GM03348 (cell line): ENCODE measurements at regions not wholly inside any gene's neighbourhood (a gene's known extent, or its start where the extent isn't known, plus 50 kb on each side); places are given as distances from the start of the nearest gene placed in this dataset.
A peak's percentile ranks its signal among the peaks of the same experiment; 100 is the strongest.

ENCODE experiments used
- DNase-seq: peaks from one replicate; pipeline ENCODE4 v3.0.0; 2012; ENCODE audit warnings: low spot score

DNA sequence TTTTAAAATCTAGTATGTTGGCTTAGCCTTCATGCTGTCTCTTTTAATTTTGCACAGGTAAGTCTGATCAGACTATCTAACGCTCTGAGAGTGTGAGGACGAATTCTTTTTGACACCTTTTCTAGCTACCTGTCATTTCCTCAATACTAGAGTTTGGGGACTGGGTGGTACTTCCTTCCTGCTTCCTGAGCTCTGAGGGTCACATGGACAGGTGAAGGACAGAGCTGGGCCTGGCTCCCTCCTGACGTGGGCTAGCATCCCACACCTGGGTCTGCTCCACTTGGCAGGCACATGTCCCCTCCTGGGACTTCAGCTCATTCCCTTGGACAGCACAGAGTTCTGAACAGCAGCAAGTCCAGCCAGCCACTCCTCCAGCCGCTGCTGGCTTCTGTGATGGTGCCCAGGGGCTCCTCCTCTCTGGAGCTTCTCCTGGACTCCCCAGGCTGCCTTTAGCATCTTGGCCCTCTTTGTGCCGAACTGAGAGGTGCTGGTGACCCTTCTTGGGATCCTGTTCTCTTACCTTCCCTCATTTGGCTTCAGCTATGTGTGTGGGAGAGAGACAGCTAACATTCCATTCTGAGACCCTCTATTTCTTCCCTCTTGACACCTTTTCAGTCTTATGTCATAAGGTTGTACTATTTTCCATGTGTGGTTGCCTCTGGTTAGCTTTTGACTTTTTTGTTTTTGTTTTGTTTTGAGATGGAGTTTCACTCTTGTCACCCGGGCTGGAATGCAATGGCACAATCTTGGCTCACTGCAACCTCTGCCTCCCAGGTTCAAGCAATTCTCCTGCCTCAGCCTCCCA lies 106.9 kb downstream of the B3GNT2 start:
- no peak for DNase-seq

DNA sequence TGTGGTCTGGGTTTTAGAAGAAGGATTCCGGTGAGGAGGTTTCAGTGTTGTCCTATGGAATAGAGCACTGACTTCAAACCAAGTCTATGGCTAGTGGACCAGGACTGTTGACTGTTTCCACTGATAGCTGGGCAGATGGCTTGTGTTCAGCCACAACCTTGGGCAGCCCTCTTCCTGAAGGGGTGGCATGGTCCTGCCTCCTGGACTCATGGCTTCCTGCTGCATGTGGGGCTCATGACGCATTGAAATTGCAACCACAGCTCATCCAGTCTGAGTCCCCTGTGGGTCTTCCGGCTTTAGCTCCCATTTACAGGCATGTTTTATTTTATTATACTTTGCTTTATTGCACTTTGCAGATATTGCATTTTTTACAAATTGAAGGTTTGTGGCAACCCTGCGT lies 105.0 kb downstream of the B3GNT2 start:
- DNase-seq, result no peak

DNA sequence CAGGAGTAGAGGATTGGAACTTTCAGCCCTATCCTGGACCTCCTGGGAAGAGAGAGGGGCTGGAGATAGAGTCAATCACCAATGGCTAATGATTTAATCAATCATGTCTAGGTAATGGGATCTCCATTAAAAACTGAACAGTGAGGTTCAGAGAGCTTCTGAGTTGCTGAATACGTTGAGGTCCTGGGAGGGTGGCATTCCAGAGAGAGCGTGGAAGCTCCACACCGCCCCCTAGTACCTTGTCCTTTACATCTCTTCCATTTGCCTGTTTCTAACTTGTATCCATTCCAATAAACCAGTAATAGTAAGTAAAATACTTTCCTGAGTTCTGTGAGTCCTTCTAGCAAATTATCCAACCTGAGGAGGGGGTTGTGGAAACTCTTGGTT lies 101.7 kb downstream of the B3GNT2 start:
- no peak for DNase-seq

DNA sequence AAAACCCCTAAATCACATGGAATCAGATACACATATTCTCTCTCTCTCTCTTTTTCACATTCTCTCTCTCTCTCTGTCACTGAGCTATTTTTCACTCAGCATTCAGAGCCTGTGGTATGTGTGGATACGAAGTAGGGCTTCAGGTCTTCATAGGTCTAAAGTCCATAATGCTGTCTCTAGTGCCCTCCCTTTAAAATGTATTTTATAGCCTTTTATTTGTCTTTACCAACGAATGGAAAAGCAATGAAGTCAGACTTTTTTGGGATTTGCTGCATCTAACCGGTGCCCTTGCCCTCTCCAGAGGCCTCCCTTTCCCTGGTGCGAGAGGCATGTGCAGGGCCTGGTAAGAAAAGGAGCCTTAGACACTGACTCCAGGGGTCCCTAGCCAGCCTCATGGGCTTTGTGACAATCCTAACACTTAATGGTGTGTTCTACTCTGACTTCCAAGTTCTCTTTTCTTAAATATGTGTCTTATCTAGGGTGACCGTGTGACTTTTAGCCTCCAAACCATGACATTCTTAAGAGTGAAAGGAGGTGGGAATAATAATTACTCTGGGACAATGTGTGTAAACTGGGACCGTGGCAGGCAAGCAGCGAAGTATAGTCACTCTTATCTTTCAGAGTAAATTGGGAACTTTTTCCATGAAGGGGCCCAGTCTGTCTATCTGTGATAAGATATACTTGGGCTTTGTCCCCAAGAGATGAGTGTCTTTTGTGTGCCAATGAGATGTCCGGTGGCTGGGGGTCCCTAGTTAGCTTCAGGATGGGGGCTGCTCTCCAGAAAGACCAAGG lies 101.1 kb downstream of the B3GNT2 start:
- no peak for DNase-seq

DNA sequence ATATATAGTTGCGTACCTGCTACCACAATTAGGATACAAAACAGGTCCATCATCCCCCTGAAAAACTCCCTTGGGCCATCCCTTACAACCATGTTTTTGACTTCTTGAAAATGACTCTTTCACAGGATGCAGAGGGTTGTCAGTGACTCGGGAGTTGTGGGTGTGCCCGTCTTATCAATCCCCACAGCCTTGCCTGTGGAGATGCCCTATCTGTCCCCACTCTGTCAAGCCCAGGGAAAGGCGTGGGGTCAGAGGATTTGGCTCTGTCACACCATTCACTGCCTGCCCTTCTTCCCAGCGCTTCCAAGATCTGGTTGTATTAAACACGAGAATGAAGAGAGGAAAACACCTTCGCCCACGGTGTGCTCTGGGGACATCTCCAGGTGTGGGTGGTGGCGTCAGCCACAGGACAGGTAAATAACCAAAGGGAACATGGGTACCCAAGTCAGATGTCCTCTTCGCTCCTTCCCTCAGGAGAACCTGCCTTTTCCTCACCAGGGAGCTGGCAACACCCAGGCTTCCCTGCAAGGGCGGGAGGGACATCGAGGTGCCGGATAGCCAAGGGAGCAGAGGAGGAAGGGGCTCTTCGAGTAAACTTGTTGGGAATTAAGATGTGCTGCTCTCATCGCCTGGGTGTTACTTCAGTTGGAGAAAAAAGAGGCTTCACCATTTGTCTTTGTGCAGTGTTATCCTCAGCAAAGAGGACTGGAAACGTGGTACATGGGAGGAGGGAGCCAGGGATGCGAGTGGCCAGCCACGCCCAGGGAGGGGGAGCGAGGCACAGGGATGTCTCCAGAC lies 100.3 kb downstream of the B3GNT2 start:
- no peak for DNase-seq

DNA sequence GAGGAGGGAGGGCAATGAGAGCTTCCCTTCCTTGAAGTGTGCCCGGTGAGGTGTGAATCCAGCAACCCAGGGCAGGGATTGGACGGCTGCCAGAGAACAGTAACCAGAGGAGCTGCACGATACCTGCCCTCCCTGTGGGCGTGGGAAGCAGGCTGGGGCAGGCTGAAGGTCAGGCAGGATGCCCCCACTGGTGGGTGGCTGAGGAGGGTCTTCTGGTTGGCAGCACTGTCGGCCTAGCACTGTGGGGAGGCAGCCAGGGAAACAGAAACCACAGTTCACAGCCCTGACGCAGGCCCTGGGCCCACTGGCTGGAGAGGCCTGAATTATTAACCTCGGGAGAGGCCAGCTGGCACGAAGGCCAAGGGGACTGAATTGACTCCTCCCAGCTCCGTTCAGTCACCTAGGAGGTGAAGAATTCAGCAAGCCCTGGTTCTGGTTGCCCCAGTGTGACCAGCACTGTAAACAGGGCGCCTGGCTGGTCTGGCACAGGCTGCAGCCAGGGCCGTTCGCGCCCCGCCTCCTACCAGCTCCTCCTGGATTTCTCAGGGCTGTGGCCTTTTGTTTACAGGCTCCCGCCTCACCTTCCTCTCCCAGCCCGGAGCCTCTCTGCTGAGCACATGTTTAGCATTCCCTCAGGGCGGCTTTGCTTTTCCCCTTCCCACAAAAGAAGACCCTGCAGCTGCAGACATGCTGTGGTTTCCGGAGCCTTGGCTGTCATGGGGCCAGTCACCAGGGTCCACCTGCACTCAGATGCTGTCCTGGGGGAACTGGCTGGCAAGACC lies 97.8 kb downstream of the B3GNT2 start:
- DNase-seq, result peak; percentile 31

DNA sequence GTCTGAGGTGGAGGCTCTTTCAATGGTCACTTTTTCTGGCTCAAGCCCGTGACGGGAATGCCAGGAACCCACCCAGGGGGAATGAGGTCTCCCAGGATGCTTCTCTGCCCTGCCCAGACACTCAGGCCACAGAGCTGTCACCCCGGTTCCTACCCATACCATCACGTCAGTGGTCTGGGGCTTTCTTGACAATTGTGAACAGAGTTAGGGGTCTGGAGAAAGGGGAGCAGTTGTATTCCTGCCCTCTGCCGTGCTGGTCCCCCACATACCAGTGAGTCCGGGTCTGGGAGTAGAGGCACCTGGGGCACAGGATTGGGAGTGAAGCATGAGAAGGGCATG lies 97.2 kb downstream of the B3GNT2 start:
- no peak for DNase-seq

DNA sequence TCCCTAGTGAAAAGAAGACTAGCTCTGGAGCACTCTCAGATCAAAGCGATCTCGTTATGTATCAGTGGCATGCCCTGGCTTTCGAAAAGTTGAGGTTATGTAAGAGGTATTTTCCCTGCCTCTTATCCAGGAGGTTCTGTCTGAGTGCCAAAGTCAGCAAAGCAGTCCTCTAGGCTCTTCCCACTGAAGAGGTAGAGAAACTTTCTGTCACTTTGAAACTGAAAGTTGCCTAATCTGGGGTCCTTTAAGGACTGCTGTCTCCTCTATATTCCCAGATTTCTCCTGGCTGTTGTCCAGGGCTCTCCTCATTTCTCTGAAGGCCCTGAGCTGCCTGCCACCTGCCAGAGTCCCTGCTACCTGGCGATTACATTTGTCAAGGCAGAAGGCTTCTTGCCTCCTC lies 96.3 kb downstream of the B3GNT2 start:
- DNase-seq, result no peak

DNA sequence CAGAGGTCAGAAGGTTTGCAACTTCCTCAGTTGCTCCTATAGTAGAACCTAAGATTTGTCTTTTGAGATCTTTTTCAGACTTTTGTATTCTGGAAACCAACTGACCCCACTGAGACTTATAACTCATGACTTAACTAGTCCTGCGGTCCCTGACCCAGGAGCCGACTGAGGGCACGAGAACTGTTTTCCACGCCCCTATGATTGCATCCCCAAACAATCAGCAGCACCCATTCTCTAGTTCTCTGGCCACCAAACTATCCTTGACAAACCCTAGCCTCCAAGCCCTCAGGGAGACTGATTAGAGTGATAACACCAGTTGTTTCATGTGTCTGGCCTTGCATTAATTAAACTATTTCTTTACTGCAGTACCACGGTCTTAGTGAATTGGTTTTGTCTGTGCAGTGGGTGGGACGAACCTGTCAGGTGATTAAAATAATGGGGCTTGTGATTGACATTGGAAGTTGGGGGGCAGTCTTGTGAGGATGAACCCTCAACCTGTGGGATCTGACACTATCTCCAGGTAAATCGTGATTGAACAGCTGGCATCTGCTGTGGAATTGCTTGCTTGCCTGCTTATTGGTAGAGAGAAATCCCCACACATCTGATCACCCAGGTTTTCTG lies 95.7 kb downstream of the B3GNT2 start:
- DNase-seq, result no peak

DNA sequence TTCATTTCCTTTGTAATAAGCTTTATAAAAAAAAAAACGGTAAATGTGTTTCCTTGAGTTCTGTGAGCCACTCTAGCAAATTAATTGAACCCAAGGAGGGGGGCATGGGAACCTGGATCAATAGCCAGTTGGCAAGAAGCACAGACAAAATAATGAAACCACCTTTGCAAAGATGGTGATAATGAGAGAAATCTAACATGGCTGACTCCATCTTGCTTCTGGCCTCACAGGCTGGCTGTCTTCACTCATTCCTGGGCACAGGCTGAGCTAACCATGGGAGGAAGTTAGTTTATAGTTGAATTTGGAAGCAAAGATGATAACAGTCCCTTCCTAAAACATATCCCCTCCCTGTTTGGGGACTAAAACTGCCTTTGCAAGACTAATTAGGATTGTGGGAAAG lies 95.1 kb downstream of the B3GNT2 start:
- DNase-seq, result no peak

DNA sequence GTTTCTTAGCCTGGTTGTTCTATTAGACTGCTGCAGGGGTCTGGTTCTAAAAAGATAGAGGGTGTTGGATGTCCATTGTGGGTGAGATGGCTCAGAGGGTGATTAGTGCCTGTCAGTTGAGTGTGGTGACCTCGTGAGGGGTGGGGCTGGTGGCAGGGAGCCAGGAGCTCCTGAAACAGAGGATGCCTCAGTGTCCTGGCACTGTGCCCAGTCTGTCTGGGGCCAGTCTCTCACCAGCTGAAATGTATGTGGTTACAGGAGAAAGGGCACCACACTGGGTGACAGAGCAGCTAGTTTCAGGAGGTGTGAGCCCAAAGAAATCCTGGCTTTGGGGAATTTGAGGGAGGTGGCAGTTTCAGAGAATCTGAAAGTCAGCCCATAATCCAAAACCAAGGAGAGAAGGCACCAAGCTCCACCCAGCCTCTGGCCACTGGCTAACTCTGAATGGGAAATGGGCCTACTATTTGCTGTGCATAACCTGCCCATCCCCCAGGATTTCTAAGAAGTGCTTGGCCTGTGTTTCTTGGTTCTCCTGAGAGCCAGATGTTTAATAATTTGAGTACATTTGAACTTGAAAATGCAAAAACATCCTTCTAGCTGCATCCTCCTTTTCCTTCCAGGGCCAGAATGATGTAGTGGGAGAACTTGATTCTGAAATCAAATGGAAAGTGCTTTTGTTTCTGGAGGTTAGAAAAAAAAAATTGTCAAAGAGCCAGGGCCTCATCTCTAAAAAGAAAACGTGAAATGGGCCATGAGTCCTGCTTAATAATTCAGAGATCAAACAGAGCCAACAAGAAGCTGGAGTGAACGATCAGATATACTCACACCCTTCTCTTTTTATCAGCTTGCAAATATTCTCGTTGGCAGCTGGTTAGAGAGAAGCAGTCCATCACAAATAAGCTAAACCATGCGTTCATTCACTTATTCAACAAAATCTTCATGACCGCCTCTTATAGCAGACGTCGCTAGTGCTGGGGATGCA lies 92.3 kb downstream of the B3GNT2 start:
- DNase-seq, result no peak

DNA sequence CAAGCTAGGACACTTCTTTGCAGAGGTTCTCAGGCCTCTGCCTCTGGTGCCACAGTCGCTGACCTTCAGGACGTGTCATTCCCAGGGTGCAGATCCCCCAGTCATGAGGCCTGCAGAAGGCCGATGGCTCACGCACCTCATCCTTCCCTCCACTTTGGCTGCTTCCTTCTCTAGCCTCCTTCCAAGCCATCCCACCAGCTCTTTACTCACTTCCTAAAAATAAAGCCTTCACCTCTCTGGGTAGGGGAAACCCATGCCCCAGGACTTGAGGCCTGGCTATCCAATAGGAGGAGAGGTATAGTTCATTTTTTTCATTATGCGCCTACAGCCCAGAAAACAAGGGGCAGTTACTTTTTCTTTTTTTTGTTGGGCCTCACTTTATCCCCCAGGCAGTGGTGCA lies 91.4 kb downstream of the B3GNT2 start:
- DNase-seq, result no peak

DNA sequence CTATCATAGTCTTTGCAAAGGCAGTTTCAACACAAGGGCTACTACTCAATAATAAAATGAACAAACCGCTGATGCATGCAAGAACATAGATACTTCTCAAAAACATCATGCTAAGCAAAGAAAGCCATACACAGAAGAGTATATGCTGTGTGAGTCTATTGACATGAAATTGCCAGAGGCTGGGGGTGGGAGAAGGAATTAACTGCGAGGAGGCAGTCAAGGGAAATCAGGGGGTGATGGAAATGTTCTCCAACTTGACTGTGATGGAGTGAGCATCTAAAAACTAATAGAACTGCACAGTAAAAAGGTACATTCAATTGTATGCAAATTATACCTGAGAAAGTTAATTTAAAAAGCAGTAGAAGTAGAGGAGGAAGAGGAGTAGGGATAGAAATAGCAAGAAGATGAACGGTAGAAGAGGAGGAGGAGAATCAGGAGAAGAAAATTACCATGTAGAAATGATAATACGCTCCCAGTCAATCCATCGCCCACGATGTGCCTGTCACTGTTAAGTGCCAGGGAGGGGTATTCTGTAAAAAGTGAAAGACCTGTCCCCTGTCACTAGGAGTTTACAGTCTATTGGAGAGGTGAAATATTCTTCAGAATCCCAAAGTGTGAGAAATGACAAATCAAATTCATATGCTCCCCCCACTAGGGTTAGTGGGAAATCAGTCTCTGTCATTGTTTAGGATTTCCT lies 90.3 kb downstream of the B3GNT2 start:
- DNase-seq, result no peak

DNA sequence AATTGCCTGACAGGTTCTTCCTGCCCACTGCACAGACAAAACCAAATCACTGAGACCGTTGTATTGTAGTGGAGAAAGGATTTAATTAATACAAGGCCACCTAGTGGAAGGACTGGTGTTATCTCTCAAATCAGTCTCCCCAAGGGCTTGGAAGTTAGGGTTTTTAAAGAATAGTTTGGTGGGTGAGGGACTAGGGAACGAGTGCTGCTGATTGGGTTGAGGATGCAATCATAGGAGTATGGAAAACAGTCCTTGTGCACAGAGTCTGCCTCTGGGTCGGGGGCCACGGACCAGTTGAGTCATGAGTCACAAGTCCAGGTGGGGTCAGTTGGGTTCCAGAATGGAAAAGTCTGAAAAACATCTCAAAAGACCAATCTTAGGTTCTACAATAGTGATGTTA lies 89.1 kb downstream of the B3GNT2 start:
- DNase-seq, result no peak

DNA sequence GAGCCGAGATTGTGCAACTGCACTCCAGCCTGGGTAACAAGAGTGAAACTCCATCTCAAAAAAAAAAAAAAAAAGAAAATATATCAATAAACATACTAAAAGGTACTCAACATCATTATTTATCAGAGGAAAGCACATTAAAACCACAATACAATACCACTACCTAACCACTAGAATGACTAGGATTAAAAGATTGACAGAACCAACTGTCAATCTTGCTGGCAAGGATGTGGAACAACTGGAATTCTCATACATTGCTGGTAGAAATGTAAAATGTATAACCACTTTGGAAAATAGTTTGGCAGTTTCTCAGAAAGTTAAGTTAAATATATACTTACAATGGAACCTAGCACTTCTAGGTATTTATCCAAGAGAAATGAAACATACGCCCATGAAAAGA lies 88.6 kb downstream of the B3GNT2 start:
- DNase-seq, result no peak

DNA sequence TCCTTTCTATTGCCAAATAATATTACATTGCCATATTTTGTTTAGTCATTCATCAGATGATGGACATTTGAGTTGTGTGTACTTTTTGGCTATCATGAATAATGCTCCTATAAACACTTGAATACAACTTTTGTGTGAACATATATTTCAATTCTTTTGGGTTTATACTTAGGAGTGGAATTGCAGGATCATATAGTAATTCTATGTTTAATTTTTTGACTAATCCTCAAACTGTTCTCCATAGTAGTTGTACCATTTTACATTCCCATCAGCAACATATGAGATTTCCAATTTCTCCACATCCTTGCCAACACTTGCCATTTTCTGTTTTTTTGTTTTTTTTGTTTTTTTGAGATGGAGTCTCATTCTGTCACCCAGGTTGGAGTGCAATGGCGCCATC lies 87.2 kb downstream of the B3GNT2 start:
- no peak for DNase-seq

DNA sequence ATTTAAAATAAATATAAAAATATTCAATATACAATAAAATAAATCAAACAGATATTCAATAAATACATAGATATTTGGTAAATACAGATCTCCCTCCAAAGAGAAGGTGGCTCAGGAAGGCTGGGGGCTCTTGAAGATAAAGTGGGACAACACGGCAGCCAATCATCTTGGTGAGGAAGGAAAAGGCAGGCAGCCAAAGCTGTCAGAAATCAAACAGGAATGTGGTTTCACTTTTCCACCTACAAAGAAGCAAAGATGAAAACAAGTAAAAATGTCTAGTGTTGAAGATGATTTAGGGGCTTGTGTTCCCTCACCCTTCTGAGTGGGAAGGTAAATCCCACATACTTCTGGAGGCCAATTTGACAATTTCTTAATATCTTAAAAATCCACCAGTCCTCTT lies 85.7 kb downstream of the B3GNT2 start:
- no peak for DNase-seq

DNA sequence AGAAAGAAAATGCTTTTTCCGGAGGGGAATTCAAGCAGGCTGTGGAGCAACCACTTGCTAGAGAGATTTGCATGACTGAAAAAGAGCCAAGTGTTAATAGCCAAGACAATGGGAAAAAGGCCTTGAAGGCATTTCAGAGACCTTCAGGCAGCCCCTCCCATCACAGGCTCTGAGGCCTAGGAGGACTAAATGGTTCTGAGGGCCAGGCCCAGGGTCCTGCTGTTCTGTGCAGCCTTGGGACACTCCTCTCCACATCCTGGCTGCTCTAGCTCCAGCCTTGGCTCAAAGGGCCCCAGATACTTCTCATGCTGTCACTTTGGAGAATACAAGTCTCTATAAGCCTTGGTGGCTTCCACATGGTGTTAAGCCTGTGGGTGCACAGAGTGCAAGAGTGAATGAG lies 81.8 kb downstream of the B3GNT2 start:
- no peak for DNase-seq
